GM19240 (cell line): ENCODE measurements at regions not wholly inside any gene's neighbourhood (a gene's known extent, or its start where the extent isn't known, plus 50 kb on each side); places are given as distances from the start of the nearest gene placed in this dataset.

Experiments
- DNase-seq: peaks from one replicate; pipeline ENCODE4 v3.0.0; 2011; ENCODE audit warnings: low spot score; ENCODE audit not compliant: insufficient read length

GRCh38 chr7:25876092-25876491 lies 275.9 kb upstream of the NFE2L3 start:
- DNase-seq, result no peak

DNA sequence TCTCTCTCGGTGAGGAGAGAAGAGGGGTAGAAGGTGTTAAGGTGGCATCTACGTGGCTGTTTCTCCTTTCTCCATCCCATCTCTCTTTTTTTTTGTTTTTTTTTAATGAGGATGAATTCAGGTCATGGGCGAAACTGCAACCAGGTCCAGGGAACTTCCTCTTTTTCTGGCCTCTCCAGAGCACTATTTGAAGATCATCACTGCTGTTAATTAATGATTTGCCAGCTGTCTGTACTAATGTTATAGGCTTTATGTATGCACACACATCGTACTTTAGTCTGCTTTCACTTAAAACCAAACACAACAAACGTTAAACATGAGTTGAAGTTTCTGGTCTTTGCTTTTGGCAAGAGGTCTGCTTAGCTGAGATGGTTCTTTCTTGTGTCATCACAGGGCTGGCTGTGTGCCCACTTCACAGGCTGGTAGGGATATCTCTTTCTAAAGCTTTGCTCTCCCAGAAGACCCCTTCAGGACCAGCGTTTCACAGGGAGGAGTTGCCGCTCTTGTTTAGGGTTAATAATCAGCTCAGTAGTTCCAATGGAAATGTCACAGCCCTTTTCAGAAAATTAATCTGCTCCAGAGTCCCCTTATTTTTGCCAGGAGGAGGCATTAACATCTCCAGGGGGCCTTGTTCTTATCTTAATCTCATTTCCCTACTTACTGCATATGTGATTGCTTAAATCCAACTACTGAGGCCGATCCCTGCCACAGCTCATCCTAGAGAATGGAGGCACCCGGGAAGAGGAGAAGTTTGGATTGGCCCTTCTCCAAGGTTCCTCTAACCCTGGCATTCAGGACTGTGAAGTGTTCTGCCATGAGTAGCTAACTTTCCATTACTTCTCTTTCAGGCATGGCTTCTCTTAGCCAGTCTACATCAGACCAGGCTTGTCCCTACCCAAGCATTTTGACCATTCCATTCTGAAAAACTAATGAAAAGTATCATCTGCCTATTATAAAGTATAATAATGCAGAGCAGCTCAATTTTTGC lies 273.9 kb upstream of the NFE2L3 start:
- no peak for DNase-seq

GRCh38 chr7:25879799-25880198 lies 272.2 kb upstream of the NFE2L3 start:
- DNase-seq, result no peak

- no peak for DNase-seq
Measured at GRCh38 chr7:25881317-25882037, 270.5 kb upstream of the NFE2L3 start.

GRCh38 chr7:25882151-25882773 lies 269.7 kb upstream of the NFE2L3 start:
- no peak for DNase-seq

DNA sequence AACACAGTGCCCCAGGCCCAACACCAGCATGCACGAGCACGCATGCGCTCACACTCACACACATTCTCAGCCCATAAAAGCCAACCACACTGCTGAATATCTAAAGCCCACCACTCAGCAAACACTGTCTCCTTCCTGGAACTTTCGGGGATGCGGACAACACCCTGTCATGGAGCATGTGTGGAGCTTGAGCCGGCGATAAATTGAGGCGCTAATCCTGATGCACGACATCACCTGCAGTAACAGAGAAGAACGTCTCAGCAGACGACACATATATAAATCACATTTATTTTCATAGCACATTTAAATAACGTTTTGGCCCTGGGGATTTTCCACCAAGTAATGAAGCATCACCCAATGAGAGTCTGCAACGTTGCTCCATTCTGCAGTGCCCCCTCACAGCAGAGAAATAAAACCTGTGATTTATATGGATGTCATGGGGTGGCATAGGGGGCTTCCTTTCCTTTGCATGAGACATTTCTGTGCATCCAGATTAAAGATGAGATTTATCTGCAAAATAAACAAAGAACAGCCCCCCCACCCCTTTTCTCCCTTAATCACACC lies 267.7 kb upstream of the NFE2L3 start:
- DNase-seq, result no peak

DNA sequence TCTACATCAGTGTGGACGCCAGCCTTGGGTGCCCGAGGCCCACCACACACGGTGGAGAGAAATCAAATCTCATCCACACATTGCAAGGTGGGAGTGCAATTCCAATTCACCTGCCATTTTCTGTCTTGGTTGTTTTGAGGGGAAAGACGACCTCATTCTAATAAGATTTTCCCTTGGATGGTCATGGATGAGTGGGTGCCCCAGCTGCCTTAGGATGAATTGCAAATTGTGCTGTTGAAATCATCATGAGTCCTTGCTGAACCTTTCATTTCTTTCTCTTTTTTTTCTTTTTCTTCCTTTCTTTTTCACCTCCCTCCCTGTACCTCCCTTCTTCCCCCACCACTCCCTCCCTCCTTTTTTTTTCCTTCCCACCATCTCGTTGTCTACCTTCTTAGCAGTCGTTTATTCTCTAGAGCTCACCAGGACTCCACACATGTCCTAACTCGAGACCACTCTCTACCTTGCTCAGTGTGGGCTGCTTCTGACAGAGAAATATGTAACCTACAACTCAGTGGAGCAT lies 266.9 kb upstream of the NFE2L3 start:
- DNase-seq, result no peak

- no peak for DNase-seq
Measured at GRCh38 chr7:25886387-25887240, 265.4 kb upstream of the NFE2L3 start.

DNA sequence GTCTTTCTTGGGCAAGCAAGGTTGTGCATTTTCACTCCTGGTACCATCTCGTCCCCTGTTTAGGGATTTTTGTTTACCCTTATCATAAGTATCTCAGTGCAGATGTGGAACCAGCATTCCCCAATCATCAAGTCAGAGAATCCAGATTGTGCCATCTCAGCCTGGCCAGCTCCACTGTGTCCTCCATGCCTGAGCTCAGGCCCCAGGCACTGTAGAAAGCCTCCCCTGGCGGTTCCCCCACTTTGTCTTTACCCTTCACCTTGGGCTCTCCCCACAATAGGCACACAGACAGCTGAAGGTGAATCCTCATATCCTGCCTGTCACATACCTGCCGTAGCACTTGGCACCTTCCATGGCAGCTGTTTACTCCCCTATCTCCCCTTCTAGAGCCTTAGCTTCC lies 264.7 kb upstream of the NFE2L3 start:
- DNase-seq, result no peak

- no peak for DNase-seq
Measured at GRCh38 chr7:25887795-25888559, 264.0 kb upstream of the NFE2L3 start.

DNA sequence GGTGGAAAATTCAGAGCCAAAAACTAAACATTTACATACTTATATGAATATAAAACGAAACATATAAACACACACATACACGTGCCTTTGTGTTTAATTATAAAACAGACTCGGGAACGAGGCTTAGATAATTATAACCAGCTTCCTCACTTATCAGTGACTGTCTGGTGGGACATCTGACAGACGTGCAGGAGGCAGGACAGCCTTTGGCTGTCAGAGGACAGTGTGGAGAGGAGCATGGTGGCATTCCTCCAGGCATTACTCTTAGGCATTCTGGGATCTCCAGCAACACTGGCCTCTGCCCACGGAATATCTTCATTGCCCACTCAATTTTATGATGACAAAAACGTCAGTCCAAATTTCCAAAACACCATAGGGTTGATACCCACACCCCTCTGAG lies 262.2 kb upstream of the NFE2L3 start:
- no peak for DNase-seq

DNA sequence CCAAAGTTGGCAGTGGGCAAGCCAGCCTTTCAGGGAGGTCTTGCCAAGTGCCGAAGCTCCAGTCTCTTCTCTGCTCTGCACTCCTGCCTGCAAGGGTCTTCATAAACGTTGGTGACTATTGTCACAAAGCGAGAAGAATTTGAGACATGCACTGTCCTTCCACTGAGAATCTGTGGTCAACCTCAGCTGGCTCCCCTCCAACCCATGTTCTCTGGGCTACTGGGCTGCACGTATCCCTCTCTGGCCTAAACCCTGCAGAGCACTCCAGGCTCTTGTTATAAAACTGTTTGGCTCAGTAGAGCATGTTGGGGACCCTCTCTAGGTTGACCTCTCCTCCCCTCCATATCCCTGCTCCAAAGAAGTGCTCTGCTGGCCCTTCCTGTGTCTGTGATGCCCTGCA lies 260.4 kb upstream of the NFE2L3 start:
- DNase-seq, result no peak

GRCh38 chr7:25893436-25893835 lies 258.6 kb upstream of the NFE2L3 start:
- no peak for DNase-seq

DNA sequence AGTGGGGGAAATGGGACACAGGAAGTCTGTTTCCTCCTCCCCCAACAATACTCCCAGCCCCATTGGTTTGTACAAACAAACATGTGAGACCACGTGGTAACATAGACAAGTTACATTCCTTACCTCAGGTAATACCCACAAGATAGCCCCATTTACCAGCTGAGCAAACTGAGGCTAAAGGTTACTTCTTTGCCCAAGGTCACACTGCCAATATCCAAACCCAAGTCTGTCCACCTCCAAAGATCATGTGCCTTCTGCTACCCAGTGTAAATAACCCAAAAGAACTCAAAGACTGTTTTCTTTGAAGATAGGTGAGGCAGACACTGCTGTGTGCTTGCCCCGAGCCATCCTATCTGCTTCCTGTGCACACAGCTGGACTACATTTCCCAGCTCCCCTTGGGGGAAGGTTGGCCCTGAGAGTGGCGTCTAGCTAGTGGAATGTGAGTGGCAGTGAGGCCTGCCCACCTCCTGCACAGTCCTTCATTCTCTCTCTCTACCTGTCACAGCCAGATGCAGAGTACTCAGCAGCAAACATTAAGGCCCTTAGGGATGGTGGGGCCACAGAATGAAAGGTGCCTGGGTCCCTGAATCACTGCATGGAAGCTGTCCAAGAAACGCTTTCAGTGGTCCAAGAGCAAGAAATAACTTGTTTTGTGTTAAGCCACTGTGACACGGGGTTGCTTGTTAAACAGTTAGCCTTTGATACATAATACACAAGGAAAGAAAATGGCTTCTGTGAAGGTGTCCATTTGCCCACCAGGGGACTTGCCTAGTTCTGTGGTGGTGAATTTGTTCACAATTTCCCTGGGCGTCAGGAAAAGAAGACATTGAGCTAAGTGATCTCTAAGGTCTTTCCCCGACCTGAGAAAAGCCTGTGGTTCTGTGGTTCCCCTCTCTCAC lies 257.7 kb upstream of the NFE2L3 start:
- DNase-seq, result no peak

DNA sequence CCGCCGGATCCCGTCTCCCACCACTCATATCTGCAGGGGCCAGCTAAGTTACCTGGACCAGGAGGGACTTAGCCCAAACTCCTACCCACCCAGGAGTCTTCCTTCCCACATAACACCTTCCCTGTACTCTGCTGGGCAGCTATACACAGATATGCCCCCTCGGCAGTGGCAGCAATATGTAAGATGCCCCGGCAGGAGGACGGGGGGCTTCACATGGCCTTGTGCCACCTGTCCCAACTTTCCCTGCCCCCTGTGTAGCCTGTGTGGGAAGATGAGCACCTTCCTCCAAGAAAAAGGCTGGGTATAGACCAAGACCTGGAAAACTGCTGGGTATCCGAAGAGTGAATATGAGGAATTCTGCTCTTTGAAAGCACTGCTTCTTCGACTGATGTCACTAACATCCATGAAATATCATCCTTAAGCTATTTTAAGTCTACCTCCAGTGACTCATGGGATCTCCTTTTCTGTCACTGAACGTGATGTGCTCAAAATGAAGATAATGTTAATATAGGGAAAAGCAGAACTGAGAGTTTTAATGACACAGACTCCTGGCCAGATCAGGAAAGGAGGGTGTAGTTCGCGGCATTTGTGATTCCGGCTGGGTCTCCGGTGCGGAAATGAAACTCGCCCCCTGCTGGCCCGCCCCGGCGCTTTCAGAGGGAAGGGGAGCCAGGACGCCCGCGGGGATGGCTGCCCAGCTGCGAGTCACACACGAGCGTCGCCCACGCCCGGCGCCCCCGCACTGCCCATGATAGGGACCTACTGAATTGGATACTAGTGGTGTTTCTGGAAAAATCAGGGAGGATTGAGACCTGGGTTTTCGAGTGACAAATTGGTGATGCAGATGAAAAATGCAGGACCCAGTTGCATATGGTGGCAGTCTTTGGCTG lies 256.9 kb upstream of the NFE2L3 start:
- DNase-seq, result no peak

DNA sequence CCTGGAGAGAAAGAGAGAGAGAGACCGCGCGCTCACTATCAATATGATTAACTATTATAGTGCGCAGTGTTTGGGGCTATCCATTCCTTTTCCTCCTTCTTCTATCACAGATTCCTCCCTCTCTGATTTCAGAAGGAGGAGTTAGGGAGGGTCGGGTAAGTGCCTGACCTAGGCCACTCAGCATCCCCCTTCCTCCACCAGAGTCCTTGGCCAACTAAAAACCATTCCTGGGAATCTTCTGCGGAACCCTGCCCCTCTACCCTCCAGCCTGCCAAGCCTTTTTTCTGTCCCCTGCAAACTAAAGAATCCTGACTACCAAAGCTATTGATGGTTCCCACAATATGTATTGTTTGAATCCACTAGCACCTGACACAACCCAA lies 256.2 kb upstream of the NFE2L3 start:
- no peak for DNase-seq

DNA sequence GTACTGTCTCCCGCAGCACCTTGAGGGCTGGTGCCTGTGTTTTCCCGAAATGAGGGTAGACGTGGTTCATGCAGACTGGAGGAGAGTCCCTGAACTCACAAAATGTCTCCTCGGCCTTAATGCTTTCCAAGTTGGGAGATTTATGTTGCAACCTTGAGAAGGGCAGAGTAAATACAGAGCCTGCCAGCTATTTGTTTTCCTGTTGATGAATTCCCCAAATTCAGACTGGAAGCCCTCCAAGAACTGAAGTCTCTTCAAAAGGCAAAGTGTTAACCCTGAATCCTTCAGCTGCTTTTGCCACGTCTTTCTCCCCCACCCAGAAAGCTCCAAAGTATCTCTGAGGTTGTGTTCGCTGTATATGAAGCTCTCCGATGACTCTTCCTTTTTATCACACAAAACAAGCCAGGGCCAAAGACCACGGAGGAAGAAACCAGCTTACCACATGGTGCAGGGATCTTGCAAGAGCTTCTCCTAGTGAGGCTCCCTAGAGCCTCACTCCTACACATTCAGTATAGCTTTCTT lies 254.7 kb upstream of the NFE2L3 start:
- no peak for DNase-seq

GRCh38 chr7:25900245-25900644 lies 251.8 kb upstream of the NFE2L3 start:
- DNase-seq, result no peak
